H1 (cell line): ENCODE measurements at regions not wholly inside any gene's neighbourhood (a gene's known extent, or its start where the extent isn't known, plus 50 kb on each side); places are given as distances from the start of the nearest gene placed in this dataset.

ENCODE experiments used
- CTCF ChIA-PET: fragments of 300-600 bp; sonication (Branson Sonifier 250); formaldehyde crosslinking; loops from one replicate; lab custom pipeline; 2021; ENCODE audit not compliant: partially characterized antibody; lab: Charles Lee
- POLR2A ChIA-PET: fragments of 300-600 bp; sonication (Branson Sonifier 250); formaldehyde crosslinking; loops from one replicate; lab custom pipeline; 2021; ENCODE audit warnings: inconsistent platforms; ENCODE audit not compliant: partially characterized antibody; lab: Charles Lee
- DNase-seq, 2 experiments: peaks; one replicate each; pipeline versions ENCODE4 v3.0.0 to v3.0.0-alpha.2; 2010 to 2022; ENCODE audit warnings: low spot score in 2 of 2, low read depth in 1 of 2, mixed read lengths in 1 of 2
- FAIRE-seq: peaks from 2 replicates; lab custom pipeline; 2011; peaks lifted over from hg19 to GRCh38; lab: Jason Lieb, UNC
- H2AFZ ChIP-seq: 2 replicates; pipeline ENCODE4 v1.8.1; 2012; ENCODE audit warnings: low read length, inconsistent platforms
- H2AK5ac ChIP-seq: 2 replicates; pipeline ENCODE4 v1.6.1; 2013; ENCODE audit warnings: low read depth, low read length
- H2BK120ac ChIP-seq: replicated peaks from 2 replicates; pipeline ENCODE3; 2013; ENCODE audit warnings: low read depth, low read length, inconsistent platforms
- H2BK12ac ChIP-seq: 2 replicates; pipeline ENCODE4 v1.6.1; 2013; ENCODE audit warnings: low read depth, low read length
- H2BK15ac ChIP-seq: 2 replicates; pipeline ENCODE4 v1.6.1; 2013; ENCODE audit warnings: low read length
- H2BK20ac ChIP-seq: 2 replicates; pipeline ENCODE4 v1.6.1; 2013; ENCODE audit warnings: low read length
- H2BK5ac ChIP-seq: 2 replicates; pipeline ENCODE4 v1.6.1; 2013; ENCODE audit warnings: low read depth, low read length
- H3K14ac ChIP-seq: 2 replicates; pipeline ENCODE4 v1.6.1; 2013; ENCODE audit warnings: inconsistent platforms; ENCODE audit not compliant: insufficient read length
- H3K18ac ChIP-seq: 2 replicates; pipeline ENCODE4 v1.6.1; 2013; ENCODE audit warnings: low read length; ENCODE audit errors: extremely low read depth
- H3K23ac ChIP-seq: 2 replicates; pipeline ENCODE4 v1.6.1; 2013; ENCODE audit warnings: inconsistent platforms; ENCODE audit not compliant: insufficient read length
- H3K23me2 ChIP-seq: 2 replicates; pipeline ENCODE4 v1.6.1; 2013; ENCODE audit warnings: low read depth, low read length
- H3K27ac ChIP-seq: 2 replicates; pipeline ENCODE4 v1.6.1; 2011; ENCODE audit warnings: low read depth, low read length, inconsistent platforms
- H3K27me3 ChIP-seq, 4 experiments: replicated peaks in 1 of 4; 1 replicate in 1 of 4; 2 replicates in 3 of 4; pipeline versions ENCODE4 v1.6.1 to v1.8.1; 2011 to 2013; ENCODE audit warnings: low read length in 3 of 4, mild to moderate bottlenecking in 3 of 4, inconsistent platforms in 2 of 4, mixed read lengths in 2 of 4, moderate library complexity in 1 of 4; ENCODE audit not compliant: control insufficient read depth in 3 of 4, insufficient read depth in 3 of 4; ENCODE audit errors: extremely low read depth in 1 of 4
- H3K36me3 ChIP-seq, 4 experiments: 2 replicates each; pipeline versions ENCODE4 v1.6.1 to v1.8.1; 2011 to 2013; ENCODE audit warnings: mild to moderate bottlenecking in 4 of 4, low read length in 3 of 4, moderate library complexity in 2 of 4, control low read depth in 1 of 4, inconsistent platforms in 1 of 4; ENCODE audit not compliant: insufficient read depth in 4 of 4, control insufficient read depth in 2 of 4
- H3K4ac ChIP-seq: replicated peaks from 2 replicates; pipeline ENCODE3; 2013; ENCODE audit warnings: low read length, low read depth, mixed read lengths, inconsistent platforms; ENCODE audit not compliant: insufficient read length
- H3K4me1 ChIP-seq, 4 experiments: replicated peaks in 1 of 4; 1 replicate in 1 of 4; 2 replicates in 3 of 4; pipeline versions ENCODE4 v1.6.1 to v1.8.1; 2011 to 2013; ENCODE audit warnings: low read length in 3 of 4, inconsistent platforms in 2 of 4, mixed read lengths in 1 of 4; ENCODE audit not compliant: insufficient read depth in 4 of 4, control insufficient read depth in 3 of 4
- H3K4me2 ChIP-seq, 2 experiments: 2 replicates each; pipeline versions ENCODE4 v1.6.1 to v1.8.1; 2011 to 2013; ENCODE audit warnings: low read depth in 2 of 2, low read length in 2 of 2, control low read depth in 1 of 2, inconsistent platforms in 1 of 2, mild to moderate bottlenecking in 1 of 2; ENCODE audit not compliant: insufficient read depth in 1 of 2
- H3K4me3 ChIP-seq, 4 experiments: fragments of 200-600, 300-600 bp in 1 of 4; sonication (generic), shearing (Covaris generic), sonication (Bioruptor Twin) in 1 of 4; 2 replicates each; pipeline versions ENCODE4 v1.5.1 to v1.8.1; 2011 to 2016; ENCODE audit warnings: low read length in 4 of 4, low read depth in 3 of 4, control low read depth in 2 of 4, inconsistent platforms in 2 of 4, mild to moderate bottlenecking in 2 of 4, mixed read lengths in 1 of 4, moderate library complexity in 1 of 4; ENCODE audit not compliant: insufficient read depth in 2 of 4; ENCODE audit errors: extremely low read depth in 1 of 4
- H3K56ac ChIP-seq: replicated peaks from 2 replicates; pipeline ENCODE3; 2013; ENCODE audit warnings: low read depth, mild to moderate bottlenecking, mixed read lengths, low read length, inconsistent platforms; ENCODE audit not compliant: insufficient read length
- H3K79me1 ChIP-seq: 2 replicates; pipeline ENCODE4 v1.6.1; 2013; ENCODE audit warnings: low read depth, low read length, control low read depth
- H3K79me2 ChIP-seq, 2 experiments: 2 replicates each; pipeline versions ENCODE4 v1.6.1 to v1.8.1; 2012 to 2013; ENCODE audit warnings: low read length in 2 of 2, mild to moderate bottlenecking in 2 of 2, inconsistent platforms in 1 of 2; ENCODE audit not compliant: insufficient read depth in 2 of 2, control insufficient read depth in 1 of 2
- H3K9ac ChIP-seq, 4 experiments: replicated peaks in 1 of 4; 1 replicate in 1 of 4; 2 replicates in 3 of 4; pipeline versions ENCODE4 v1.6.1 to v1.8.1; 2011 to 2013; ENCODE audit warnings: low read depth in 3 of 4, low read length in 3 of 4, control low read depth in 2 of 4, mild to moderate bottlenecking in 2 of 4, moderate library complexity in 2 of 4, inconsistent platforms in 1 of 4; ENCODE audit errors: extremely low read depth in 1 of 4
- H3K9me3 ChIP-seq, 2 experiments: 2 replicates each; pipeline versions ENCODE4 v1.6.1 to v1.8.1; 2012 to 2013; ENCODE audit warnings: mild to moderate bottlenecking in 2 of 2, moderate library complexity in 2 of 2, control low read depth in 1 of 2, inconsistent platforms in 1 of 2, low read depth in 1 of 2, low read length in 1 of 2, mixed read lengths in 1 of 2; ENCODE audit not compliant: insufficient read depth in 2 of 2
- H4K20me1 ChIP-seq, 2 experiments: replicated peaks in 1 of 2; 2 replicates each; pipeline versions ENCODE3 to v1.8.1; 2011 to 2013; ENCODE audit warnings: inconsistent platforms in 2 of 2, low read length in 2 of 2, mild to moderate bottlenecking in 1 of 2; ENCODE audit not compliant: insufficient read depth in 2 of 2, control insufficient read depth in 1 of 2
- H4K5ac ChIP-seq: 2 replicates; pipeline ENCODE4 v1.6.1; 2013; ENCODE audit warnings: low read length, low read depth, mixed read lengths, inconsistent platforms; ENCODE audit not compliant: insufficient read length
- H4K8ac ChIP-seq: 2 replicates; pipeline ENCODE4 v1.8.0; 2013; ENCODE audit warnings: mild to moderate bottlenecking, moderate library complexity, low read length, inconsistent platforms; ENCODE audit not compliant: insufficient read depth; ENCODE audit errors: extremely low read depth
- H4K91ac ChIP-seq: replicated peaks from 2 replicates; pipeline ENCODE3; 2013; ENCODE audit warnings: low read length, mixed read lengths, inconsistent platforms; ENCODE audit not compliant: insufficient read length
- KDM4A ChIP-seq: IDR thresholded peaks from one replicate; pipeline ENCODE4 v1.7.1; 2012; ENCODE audit warnings: low read depth, mild to moderate bottlenecking, moderate library complexity, low read length, inconsistent platforms; ENCODE audit not compliant: severe bottlenecking
- KDM5A ChIP-seq: fragments of 200-600 bp; IDR thresholded peaks from 2 replicates; pipeline ENCODE4 v1.7.1; 2012; ENCODE audit warnings: mild to moderate bottlenecking, low read length, inconsistent platforms, mixed read lengths
- SUZ12 ChIP-seq: fragments of 200-600 bp; sonication (generic); IDR thresholded peaks from 2 replicates; pipeline ENCODE4 v1.6.1; 2012; ENCODE audit warnings: mild to moderate bottlenecking, inconsistent platforms, low read length, moderate library complexity, mixed read lengths
- WGBS, 2 experiments: shearing (Covaris generic) in 1 of 2; methylation state at CpG; one replicate each; pipeline versions ENCODE4 v1.1.6 to v1.1.7; 2013 to 2015; ENCODE audit warnings: low lambda C conversion rate in 2 of 2, mixed read lengths in 2 of 2, inconsistent platforms in 1 of 2, low coverage in 1 of 2, missing lambda C conversion rate in 1 of 2; ENCODE audit not compliant: insufficient replicate concordance in 2 of 2, insufficient coverage in 1 of 2, insufficient read length in 1 of 2; ENCODE audit errors: extremely low coverage in 1 of 2, missing lambda C conversion rate in 1 of 2; 5-methylcytosine and 5-hydroxymethylcytosine counted together

- Histone ChIP-seq H2BK5ac (no peak overlapping the region), H3K4me2 (no peak overlapping the region), H2BK120ac (no peak overlapping the region), H3K79me2 (no peaks in the 10 kb centered on the region), H3K56ac (no peak overlapping the region), H3K4me1 (no peaks in the 10 kb centered on the region), H4K5ac (no peak overlapping the region), H3K23ac (no peak overlapping the region), H3K4ac (no peak overlapping the region), H3K9ac (no peak overlapping the region), H3K9me3 (no peaks in the 10 kb centered on the region), H3K14ac (no peak overlapping the region), H2AFZ (no peak overlapping the region), H3K36me3 (no peaks in the 10 kb centered on the region), H3K27ac (no peak overlapping the region), H2BK20ac (no peak overlapping the region), H4K20me1 (no peaks in the 10 kb centered on the region), H4K8ac (no peak overlapping the region), H3K4me3 (no peak overlapping the region), H3K23me2 (no peaks in the 10 kb centered on the region), H2BK15ac (no peak overlapping the region), H3K79me1 (no peaks in the 10 kb centered on the region), H2BK12ac (no peak overlapping the region), H2AK5ac (no peak overlapping the region), H3K18ac (no peak overlapping the region), H3K27me3 (no peaks in the 10 kb centered on the region), H4K91ac (no peak overlapping the region)
- FAIRE-seq (no peak), DNase-seq (no peak)
- POLR2A ChIA-PET = no interaction called here
- 85% methylated on average over 1 of the region's 1 CpG; no CpG with 5 or more reads in 1 of the 2 experiments for WGBS, 2 experiments
- TF ChIP-seq SUZ12 (no peak), KDM5A (no peak), KDM4A (no peak)
- CTCF ChIA-PET = interaction anchor here (0.8 kb wide), 1 partner anchor 64 kb away, joined by 3 read pairs; no protein-coding TSS in a partner anchor
These were observed 1390.3 kb upstream of the NUDT12 start for GRCh38 chr5:104952876-104953275.
